GM12878 (cell line): ENCODE measurements at regions not wholly inside any gene's neighbourhood (a gene's known extent, or its start where the extent isn't known, plus 50 kb on each side); places are given as distances from the start of the nearest gene placed in this dataset.

Source experiments
- ATAC-seq: fragments of 200-7000 bp; cut with Tn5 transposase; 3 replicates; pipeline ENCODE4 v1.9.1; 2020; ENCODE audit warnings: mild to moderate bottlenecking, moderate library complexity
- BruUV-seq: library from RNA; stranded (reverse); fragments of 400-500 nt; replicated peaks from 2 replicates; lab custom pipeline; 2021; lab: Mats Ljungman, UMichigan
- CTCF ChIA-PET: fragments of 300-600 bp; sonication (Branson Sonifier 250); formaldehyde crosslinking; extraction: SDS; loops from one replicate; lab custom pipeline; 2021; ENCODE audit warnings: inconsistent platforms; lab: Yijun Ruan, JAX
- POLR2A ChIA-PET: fragments of 350-600 bp; formaldehyde crosslinking; extraction: SDS; loops from one replicate; lab custom pipeline; 2021; ENCODE audit warnings: inconsistent platforms; lab: Charles Lee
- RAD21 ChIA-PET: fragments of 300-600 bp; sonication (Branson Sonifier 250); formaldehyde crosslinking; loops from one replicate; lab custom pipeline; 2023; ENCODE audit warnings: antibody characterized with exemption; ENCODE audit not compliant: unreplicated experiment; lab: Charles Lee
- SMC1A ChIA-PET: fragments of 300-600 bp; sonication (Branson Sonifier 250); formaldehyde crosslinking; loops from one replicate; lab custom pipeline; 2023; ENCODE audit not compliant: unreplicated experiment, uncharacterized antibody; lab: Charles Lee
- DNase-seq: peaks from one replicate; pipeline ENCODE4 v3.0.0-alpha.2; 2011; ENCODE audit warnings: low read depth, low spot score
- FAIRE-seq: peaks from 3 replicates; lab custom pipeline; 2011; peaks lifted over from hg19 to GRCh38; lab: Jason Lieb, UNC
- H2AFZ ChIP-seq: 2 replicates; pipeline ENCODE4 v1.6.0; 2011; ENCODE audit warnings: low read depth, low read length, control low read depth; ENCODE audit not compliant: control insufficient read depth
- H3K27ac ChIP-seq: 2 replicates; pipeline ENCODE4 v1.5.1; 2011; ENCODE audit warnings: control low read depth; ENCODE audit not compliant: control insufficient read depth, insufficient read depth
- H3K27me3 ChIP-seq, 2 experiments: replicated peaks in 1 of 2; 2 replicates each; pipeline versions ENCODE4 v1.6.0 to v1.6.1; 2011; ENCODE audit warnings: low read length in 1 of 2; ENCODE audit not compliant: control insufficient read depth in 2 of 2, insufficient read depth in 2 of 2
- H3K36me3 ChIP-seq, 2 experiments: 2 replicates each; pipeline ENCODE4 v1.5.1; 2011; ENCODE audit warnings: low read length in 1 of 2; ENCODE audit not compliant: control insufficient read depth in 2 of 2, insufficient read depth in 2 of 2
- H3K4me1 ChIP-seq: 2 replicates; pipeline ENCODE4 v1.6.1; 2011; ENCODE audit warnings: mild to moderate bottlenecking, low read length, moderate library complexity, mixed read lengths; ENCODE audit not compliant: control insufficient read depth, insufficient read depth
- H3K4me2 ChIP-seq: 2 replicates; pipeline ENCODE4 v1.6.0; 2011; ENCODE audit warnings: control low read depth; ENCODE audit not compliant: control insufficient read depth, insufficient read depth
- H3K4me3 ChIP-seq: fragments of 200-600 bp; sonication (generic); 2 replicates; pipeline ENCODE4 v1.5.1; 2016
- H3K79me2 ChIP-seq: 2 replicates; pipeline ENCODE4 v1.6.0; 2011; ENCODE audit warnings: low read length; ENCODE audit not compliant: control insufficient read depth, insufficient read depth
- H3K9ac ChIP-seq: 2 replicates; pipeline ENCODE4 v1.8.0; 2011; ENCODE audit warnings: low read length, control low read depth, mixed read lengths; ENCODE audit not compliant: control insufficient read depth, insufficient read depth
- H3K9me3 ChIP-seq: replicated peaks from 3 replicates; pipeline ENCODE4 v1.5.1; 2011; ENCODE audit warnings: mild to moderate bottlenecking, low read length; ENCODE audit not compliant: control insufficient read depth, insufficient read depth
- H4K20me1 ChIP-seq: 2 replicates; pipeline ENCODE4 v1.6.0; 2011; ENCODE audit not compliant: control insufficient read depth, insufficient read depth
- CBFB ChIP-seq: IDR thresholded peaks from 2 replicates; pipeline ENCODE4 v1.6.1; 2016; ENCODE audit warnings: antibody characterized with exemption, low read depth
- CBX3 ChIP-seq: fragments of 200-600 bp; sonication (generic); IDR thresholded peaks from 2 replicates; pipeline ENCODE4 v1.6.1; 2016; ENCODE audit warnings: low read depth, borderline replicate concordance
- CREB1 ChIP-seq: IDR thresholded peaks from 2 replicates; pipeline ENCODE4 v1.6.1; 2012; ENCODE audit warnings: low read depth, mild to moderate bottlenecking, inconsistent platforms
- EP300 ChIP-seq, 2 experiments: fragments of 150-350 bp in 1 of 2; IDR thresholded peaks; 2 replicates each; pipeline ENCODE4 v1.6.1; 2011 to 2012; ENCODE audit warnings: low read depth in 2 of 2, low read length in 2 of 2, borderline replicate concordance in 1 of 2, improper control_type of control experiment in 1 of 2, inconsistent platforms in 1 of 2; ENCODE audit not compliant: control insufficient read depth in 1 of 2
- EZH2 ChIP-seq: IDR thresholded peaks from 2 replicates; pipeline ENCODE4 v1.6.1; 2012; ENCODE audit warnings: low read depth, mild to moderate bottlenecking, control low read depth, inconsistent platforms, low read length, borderline replicate concordance; ENCODE audit not compliant: control insufficient read depth
- MTA3 ChIP-seq: IDR thresholded peaks from 2 replicates; pipeline ENCODE4 v1.6.1; 2012; ENCODE audit warnings: low read length, inconsistent platforms, borderline replicate concordance
- MYB ChIP-seq: fragments of 150-350 bp; IDR thresholded peaks from 2 replicates; pipeline ENCODE4 v1.6.1; 2014; ENCODE audit warnings: mild to moderate bottlenecking, low read depth, low read length, borderline replicate concordance
- MYC ChIP-seq: IDR thresholded peaks from 2 replicates; pipeline ENCODE4 v1.6.1; 2011; ENCODE audit warnings: mild to moderate bottlenecking, low read length, moderate library complexity, inconsistent platforms; ENCODE audit not compliant: insufficient read depth, insufficient replicate concordance, insufficient read length, severe bottlenecking
- NBN ChIP-seq: fragments of 450-650 bp; IDR thresholded peaks from 2 replicates; pipeline ENCODE4 v1.6.1; 2016
- NR2C1 ChIP-seq: fragments of 450-650 bp; IDR thresholded peaks from 2 replicates; pipeline ENCODE4 v1.6.1; 2017; ENCODE audit warnings: antibody characterized with exemption, mild to moderate bottlenecking, moderate library complexity
- NR2F1 ChIP-seq: fragments of 450-650 bp; conservative IDR thresholded peaks from 2 replicates; pipeline ENCODE4 v1.6.1; 2017; ENCODE audit warnings: mild to moderate bottlenecking
- PML ChIP-seq: IDR thresholded peaks from 2 replicates; pipeline ENCODE4 v1.6.1; 2012; ENCODE audit warnings: low read length, inconsistent platforms
- RAD21 ChIP-seq: IDR thresholded peaks from 2 replicates; pipeline ENCODE4 v1.6.1; 2011; ENCODE audit warnings: mild to moderate bottlenecking, low read depth, low read length, moderate library complexity; ENCODE audit not compliant: insufficient read depth
- SIN3A ChIP-seq: IDR thresholded peaks from 2 replicates; pipeline ENCODE4 v1.6.1; 2012; ENCODE audit warnings: low read depth, low read length, improper control_type of control experiment
- TAF1 ChIP-seq: IDR thresholded peaks from 2 replicates; pipeline ENCODE4 v1.6.1; 2011; ENCODE audit warnings: mild to moderate bottlenecking, low read depth, low read length, borderline replicate concordance
- TARDBP ChIP-seq: IDR thresholded peaks from 2 replicates; pipeline ENCODE4 v1.6.1; 2016; ENCODE audit warnings: borderline replicate concordance
- ZNF24 ChIP-seq: fragments of 450-650 bp; IDR thresholded peaks from 2 replicates; pipeline ENCODE4 v1.6.1; 2017; ENCODE audit warnings: antibody characterized with exemption, mild to moderate bottlenecking
- in situ Hi-C: fragments of 300-500 bp; cut with MboI; formaldehyde crosslinking; loops from 9 replicates; pipeline ENCODE4 v1.14.3; 2018; ENCODE audit warnings: mixed read lengths
- intact Hi-C: fragments of 100-400 bp; cut with micrococcal nuclease; formaldehyde crosslinking; loops from one replicate; pipeline ENCODE4 v1.14.2; 2022; ENCODE audit not compliant: unreplicated experiment
- TF ChIP-seq, protein P1 (sequence below): IDR thresholded peaks from 2 replicates; pipeline ENCODE4 v1.6.1; 2011; ENCODE audit warnings: borderline replicate concordance, low read depth, mild to moderate bottlenecking, moderate library complexity, low read length; ENCODE audit not compliant: insufficient read depth, poor library complexity, severe bottlenecking

DNA sequence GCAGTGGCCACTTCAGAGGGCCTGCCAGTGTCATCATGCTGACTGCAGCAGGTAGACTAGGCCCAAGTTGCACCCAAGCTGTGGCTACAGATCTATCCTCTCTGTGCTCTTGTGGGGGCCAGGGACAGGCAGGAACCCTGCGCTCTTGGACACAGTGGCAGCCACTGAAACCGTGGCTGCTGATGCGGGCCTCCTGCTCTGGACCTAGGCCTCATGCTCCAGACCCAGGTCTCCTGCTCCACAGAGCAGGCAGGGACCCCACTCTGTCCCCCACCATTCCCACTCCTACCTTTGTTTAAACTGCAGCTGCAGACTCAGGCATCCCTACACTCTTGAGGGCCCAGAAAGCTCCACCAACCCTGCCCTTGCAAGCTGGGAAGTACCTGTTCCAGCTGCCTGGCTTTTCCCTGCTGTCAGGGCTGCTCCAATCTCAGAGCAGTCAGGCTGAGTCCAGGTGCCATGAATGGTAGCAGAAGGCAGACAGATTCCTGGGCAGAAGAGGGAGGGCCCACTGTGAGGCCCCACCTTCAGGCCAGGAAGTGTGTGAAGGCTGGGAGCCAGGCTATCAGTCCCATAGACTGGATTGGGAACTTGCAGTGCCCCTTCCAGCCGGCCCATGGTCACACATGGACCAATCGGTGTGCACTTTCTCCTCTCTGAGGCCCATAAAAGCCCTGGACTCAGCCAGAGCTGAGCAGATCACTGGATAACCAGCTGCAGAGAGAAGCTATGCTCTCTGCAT, 634.0 kb upstream of the SEMA3D start (continued):
- TF ChIP-seq EZH2 (no peak), MYB (no peak), NBN (no peak)

GRCh38 chr7:85815526-85815925, 628.7 kb upstream of the SEMA3D start:
- Histone ChIP-seq H3K4me1 (no peaks in the 10 kb centered on the region), H3K36me3 (no peaks in the 10 kb centered on the region), H2AFZ (no peak overlapping the region), H3K27ac (no peak overlapping the region), H3K4me3 (no peak overlapping the region), H3K79me2 (no peaks in the 10 kb centered on the region), H3K27me3 (no peaks in the 10 kb centered on the region), H3K9ac (no peak overlapping the region), H4K20me1 (no peaks in the 10 kb centered on the region), H3K9me3 (no peaks in the 10 kb centered on the region), H3K4me2 (no peak overlapping the region)
- RAD21 ChIA-PET: no interaction called here
- DNase-seq (no peak), FAIRE-seq (no peak), ATAC-seq (no peak)
- in situ Hi-C loops: no loop called here
- CTCF ChIA-PET: no interaction called here
- no TSS peak for BruUV-seq
- TF ChIP-seq ZNF24 (no peak), RAD21 (no peak), TAF1 (no peak), TARDBP (no peak), MTA3 (no peak), NR2F1 (no peak), MYB (no peak), NR2C1 (no peak), CREB1 (no peak), MYC (no peak), EP300 (IDR thresholded peaks at IDR 0.05; ENCODE audit: borderline replicate concordance in 1 of 2, control insufficient read depth in 1 of 2, low read depth in 2 of 2, low read length in 2 of 2) (no peak), CBX3 (no peak), SIN3A (no peak), PML (no peak), CBFB (no peak)
- TF ChIP-seq, protein P1, sequence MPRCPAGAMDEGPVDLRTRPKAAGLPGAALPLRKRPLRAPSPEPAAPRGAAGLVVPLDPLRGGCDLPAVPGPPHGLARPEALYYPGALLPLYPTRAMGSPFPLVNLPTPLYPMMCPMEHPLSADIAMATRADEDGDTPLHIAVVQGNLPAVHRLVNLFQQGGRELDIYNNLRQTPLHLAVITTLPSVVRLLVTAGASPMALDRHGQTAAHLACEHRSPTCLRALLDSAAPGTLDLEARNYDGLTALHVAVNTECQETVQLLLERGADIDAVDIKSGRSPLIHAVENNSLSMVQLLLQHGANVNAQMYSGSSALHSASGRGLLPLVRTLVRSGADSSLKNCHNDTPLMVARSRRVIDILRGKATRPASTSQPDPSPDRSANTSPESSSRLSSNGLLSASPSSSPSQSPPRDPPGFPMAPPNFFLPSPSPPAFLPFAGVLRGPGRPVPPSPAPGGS: no peak
- intact Hi-C loops: no loop called here
- POLR2A ChIA-PET: no interaction called here
- SMC1A ChIA-PET: no interaction called here
